Epithelial cell of proximal tubule (primary cell): ENCODE measurements at regions not wholly inside any gene's neighbourhood (a gene's known extent, or its start where the extent isn't known, plus 50 kb on each side); places are given as distances from the start of the nearest gene placed in this dataset.
A peak's percentile ranks its signal among the peaks of the same experiment; 100 is the strongest.
"Not testable (repeated sequence)": the region's sequence is repeated elsewhere in the genome, so short reads cannot be mapped to it uniquely, and the experiment has no call there.

Experiments used
- DNase-seq: peaks from one replicate; pipeline ENCODE4 v3.0.0-alpha.2; 2011; ENCODE audit warnings: low read depth
- H3K4me3 ChIP-seq: 2 replicates; pipeline ENCODE4 v1.5.1; 2011; ENCODE audit warnings: low read depth, mild to moderate bottlenecking, low read length
- CTCF ChIP-seq: conservative IDR thresholded peaks from 2 replicates; pipeline ENCODE4 v1.5.1; 2012; ENCODE audit warnings: low read depth, mild to moderate bottlenecking, low read length

- H3K4me3 ChIP-seq = no peak overlapping the region
- TF ChIP-seq CTCF = peak; percentile 44
- no peak for DNase-seq
These were observed 52.8 kb upstream of the SRSF6 start for GRCh38 chr20:43404878-43405277.

GRCh38 chr20:43400882-43401281 lies 56.8 kb upstream of the SRSF6 start:
- DNase-seq, H3K4me3 ChIP-seq: not testable (repeated sequence)

GRCh38 chr20:43398676-43399324 lies 58.9 kb upstream of the SRSF6 start:
- no peak for DNase-seq
- no peak for TF ChIP-seq CTCF
- H3K4me3 ChIP-seq = no peak overlapping the region

GRCh38 chr20:43397147-43397546 lies 60.5 kb upstream of the SRSF6 start:
- no peak overlapping the region for H3K4me3 ChIP-seq
- no peak for TF ChIP-seq CTCF
- no peak for DNase-seq

- no peak for TF ChIP-seq CTCF
- no peak overlapping the region for H3K4me3 ChIP-seq
- no peak for DNase-seq
These were observed 64.6 kb upstream of the SRSF6 start for GRCh38 chr20:43393052-43393451.

- no peak overlapping the region for H3K4me3 ChIP-seq
- TF ChIP-seq CTCF = no peak
- no peak for DNase-seq
These were observed 65.1 kb upstream of the SRSF6 start for GRCh38 chr20:43392561-43392960.

- DNase-seq = no peak
These were observed 67.7 kb upstream of the SRSF6 start for GRCh38 chr20:43389839-43390626.

More at GRCh38 chr20:43389839-43390626, 67.7 kb upstream of the SRSF6 start:
- H3K4me3 ChIP-seq = no peak overlapping the region
- TF ChIP-seq CTCF = peak; percentile 24
